HT1080 (cell line): ENCODE measurements at regions not wholly inside any gene's neighbourhood (a gene's known extent, or its start where the extent isn't known, plus 50 kb on each side); places are given as distances from the start of the nearest gene placed in this dataset.

Experiments used
- DNase-seq: peaks from one replicate; pipeline ENCODE4 v3.0.0-alpha.2; 2015; ENCODE audit warnings: low read depth

- no peak for DNase-seq
These were observed 445.2 kb upstream of the ATP2B1 start for GRCh38 chr12:90153827-90154226.

GRCh38 chr12:90152897-90153624, 444.4 kb upstream of the ATP2B1 start:
- peak; percentile 52 for DNase-seq

- no peak for DNase-seq
These were observed 442.9 kb upstream of the ATP2B1 start for GRCh38 chr12:90151491-90152015.

GRCh38 chr12:90149453-90149852, 440.8 kb upstream of the ATP2B1 start:
- no peak for DNase-seq

- no peak for DNase-seq
These were observed 420.9 kb upstream of the ATP2B1 start for GRCh38 chr12:90129366-90130030.

- DNase-seq: no peak
These were observed 419.9 kb upstream of the ATP2B1 start for GRCh38 chr12:90128526-90128925.

GRCh38 chr12:90126125-90126524, 417.5 kb upstream of the ATP2B1 start:
- DNase-seq: no peak

GRCh38 chr12:90124914-90125313, 416.3 kb upstream of the ATP2B1 start:
- no peak for DNase-seq

- DNase-seq: no peak
These were observed 415.7 kb upstream of the ATP2B1 start for GRCh38 chr12:90124289-90124688.

- DNase-seq: no peak
These were observed 414.0 kb upstream of the ATP2B1 start for GRCh38 chr12:90122681-90123080.

- no peak for DNase-seq
These were observed 412.0 kb upstream of the ATP2B1 start for GRCh38 chr12:90120627-90121026.

- DNase-seq: no peak
These were observed 404.0 kb upstream of the ATP2B1 start for GRCh38 chr12:90112666-90113065.

GRCh38 chr12:90111791-90112580, 403.3 kb upstream of the ATP2B1 start:
- DNase-seq: no peak

- no peak for DNase-seq
These were observed 397.9 kb upstream of the ATP2B1 start for GRCh38 chr12:90106568-90106967.

GRCh38 chr12:90102957-90103652, 394.5 kb upstream of the ATP2B1 start:
- peak; percentile 45 for DNase-seq

GRCh38 chr12:90100579-90100978, 391.9 kb upstream of the ATP2B1 start:
- DNase-seq: no peak

- DNase-seq: peak; percentile 37
These were observed 390.6 kb upstream of the ATP2B1 start for GRCh38 chr12:90099288-90099687.

- DNase-seq: peak; percentile 32
These were observed 389.6 kb upstream of the ATP2B1 start for GRCh38 chr12:90098132-90098779.

GRCh38 chr12:90091809-90092208, 383.2 kb upstream of the ATP2B1 start:
- DNase-seq: no peak

GRCh38 chr12:90090929-90091651, 382.5 kb upstream of the ATP2B1 start:
- peak; percentile 99 for DNase-seq
